Left forelimb (tissue), 1 donor: ENCODE measurements at regions not wholly inside any gene's neighbourhood (a gene's known extent, or its start where the extent isn't known, plus 50 kb on each side); places are given as distances from the start of the nearest gene placed in this dataset.
"Not testable (repeated sequence)": the region's sequence is repeated elsewhere in the genome, so short reads cannot be mapped to it uniquely, and the experiment has no call there.

Experiments
- DNase-seq: peaks from one replicate; pipeline ENCODE4 v3.0.0-alpha.2; 2018; ENCODE audit warnings: low spot score

- not testable (repeated sequence) for DNase-seq
Measured at GRCh38 chr21:10409786-10410185, 111.6 kb upstream of the TPTE start.

GRCh38 chr21:10410354-10410929 is 110.9 kb upstream of the TPTE start:
- not testable (repeated sequence) for DNase-seq

- DNase-seq = not testable (repeated sequence)
Measured at GRCh38 chr21:10411776-10412526, 109.4 kb upstream of the TPTE start.

GRCh38 chr21:10412928-10413246 is 108.5 kb upstream of the TPTE start:
- DNase-seq = not testable (repeated sequence)

GRCh38 chr21:10413247-10414120 is 107.9 kb upstream of the TPTE start:
- DNase-seq = peak; percentile 65

GRCh38 chr21:10414121-10414924 is 107.1 kb upstream of the TPTE start:
- not testable (repeated sequence) for DNase-seq

- DNase-seq = not testable (repeated sequence)
Measured at GRCh38 chr21:10414925-10415254, 106.5 kb upstream of the TPTE start.

GRCh38 chr21:10415456-10415855 is 105.9 kb upstream of the TPTE start:
- DNase-seq = peak; percentile 64

GRCh38 chr21:10415859-10416258 is 105.5 kb upstream of the TPTE start:
- peak; percentile 69 for DNase-seq

GRCh38 chr21:10416691-10417447 is 104.5 kb upstream of the TPTE start:
- not testable (repeated sequence) for DNase-seq

GRCh38 chr21:10417551-10418002 is 103.8 kb upstream of the TPTE start:
- DNase-seq = peak; percentile 66

- peak; percentile 68 for DNase-seq
Measured at GRCh38 chr21:10418250-10419048, 102.9 kb upstream of the TPTE start.

GRCh38 chr21:10421199-10421598 is 100.2 kb upstream of the TPTE start:
- DNase-seq = not testable (repeated sequence)

GRCh38 chr21:10421601-10422000 is 99.8 kb upstream of the TPTE start:
- not testable (repeated sequence) for DNase-seq

GRCh38 chr21:10424097-10424886 is 97.1 kb upstream of the TPTE start:
- DNase-seq = not testable (repeated sequence)

- DNase-seq = not testable (repeated sequence)
Measured at GRCh38 chr21:10424887-10425145, 96.6 kb upstream of the TPTE start.

- no peak for DNase-seq
Measured at GRCh38 chr21:10425856-10426255, 95.5 kb upstream of the TPTE start.

GRCh38 chr21:10426812-10427211 is 94.6 kb upstream of the TPTE start:
- DNase-seq = peak; percentile 84

- peak; percentile 68 for DNase-seq
Measured at GRCh38 chr21:10427277-10427676, 94.1 kb upstream of the TPTE start.
